ENCODE measurements at regions not wholly inside any gene's neighbourhood (a gene's known extent, or its start where the extent isn't known, plus 50 kb on each side); places are given as distances from the start of the nearest gene placed in this dataset.

DNA sequence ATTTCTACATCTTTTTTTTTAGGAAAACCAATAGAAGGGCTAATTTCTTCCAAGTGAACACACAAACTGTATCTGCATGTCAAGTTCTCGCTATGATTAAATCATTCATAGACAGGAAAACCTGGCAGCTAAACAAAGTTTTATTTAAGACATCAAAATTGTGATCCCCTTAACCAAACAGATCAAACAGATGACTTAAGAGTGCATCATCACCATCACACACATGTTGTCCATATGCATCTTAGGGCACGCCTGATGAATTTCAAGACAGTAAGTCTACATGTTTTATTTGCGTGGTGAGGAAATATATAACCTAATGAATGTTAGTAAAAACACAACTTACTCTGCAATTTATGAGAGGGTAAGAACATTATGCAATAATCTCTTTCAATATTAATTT is 317.0 kb upstream of the ANXA10 start:
- no peaks in the 10 kb centered on the region for H3K36me3 ChIP-seq (ENCODE audit: control insufficient read depth, insufficient read depth, low read length)
- no peak overlapping the region for H3K4me3 ChIP-seq (ENCODE audit: low read depth, low read length)
- TF ChIP-seq, protein P1, sequence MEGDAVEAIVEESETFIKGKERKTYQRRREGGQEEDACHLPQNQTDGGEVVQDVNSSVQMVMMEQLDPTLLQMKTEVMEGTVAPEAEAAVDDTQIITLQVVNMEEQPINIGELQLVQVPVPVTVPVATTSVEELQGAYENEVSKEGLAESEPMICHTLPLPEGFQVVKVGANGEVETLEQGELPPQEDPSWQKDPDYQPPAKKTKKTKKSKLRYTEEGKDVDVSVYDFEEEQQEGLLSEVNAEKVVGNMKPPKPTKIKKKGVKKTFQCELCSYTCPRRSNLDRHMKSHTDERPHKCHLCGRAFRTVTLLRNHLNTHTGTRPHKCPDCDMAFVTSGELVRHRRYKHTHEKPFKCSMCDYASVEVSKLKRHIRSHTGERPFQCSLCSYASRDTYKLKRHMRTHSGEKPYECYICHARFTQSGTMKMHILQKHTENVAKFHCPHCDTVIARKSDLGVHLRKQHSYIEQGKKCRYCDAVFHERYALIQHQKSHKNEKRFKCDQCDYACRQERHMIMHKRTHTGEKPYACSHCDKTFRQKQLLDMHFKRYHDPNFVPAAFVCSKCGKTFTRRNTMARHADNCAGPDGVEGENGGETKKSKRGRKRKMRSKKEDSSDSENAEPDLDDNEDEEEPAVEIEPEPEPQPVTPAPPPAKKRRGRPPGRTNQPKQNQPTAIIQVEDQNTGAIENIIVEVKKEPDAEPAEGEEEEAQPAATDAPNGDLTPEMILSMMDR (IDR thresholded peaks at IDR 0.05; ENCODE audit: insufficient read depth, low read length, poor library complexity, severe bottlenecking): no peak
- peak; percentile 1 for DNase-seq (ENCODE audit: low read depth)
- no peaks in the 10 kb centered on the region for H3K27me3 ChIP-seq (ENCODE audit: control insufficient read depth, insufficient read depth, low read length)

DNA sequence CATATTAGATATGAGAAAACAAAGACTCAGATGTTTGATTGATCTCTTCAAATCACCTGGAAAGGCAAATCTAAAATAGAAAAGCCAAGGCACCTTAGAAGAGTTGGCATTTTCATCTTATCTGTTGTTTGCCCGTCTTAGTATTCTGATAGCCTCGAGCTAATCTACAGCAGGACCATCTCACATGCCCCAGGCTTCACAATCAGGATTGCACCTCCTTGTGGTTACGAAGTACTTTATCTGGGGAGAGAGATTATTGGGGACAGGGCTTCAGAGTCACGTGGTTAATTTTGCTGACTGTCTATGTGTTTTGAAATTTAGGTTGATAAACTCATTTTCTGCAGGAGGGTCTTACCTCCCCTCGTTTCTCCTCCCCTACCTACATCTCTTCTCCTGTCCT is 313.1 kb upstream of the ANXA10 start:
- no peak overlapping the region for H3K4me3 ChIP-seq (ENCODE audit: low read depth, low read length)
- DNase-seq (ENCODE audit: low read depth): no peak
- H3K36me3 ChIP-seq (ENCODE audit: control insufficient read depth, insufficient read depth, low read length): no peaks in the 10 kb centered on the region
- TF ChIP-seq, protein P1 (IDR thresholded peaks at IDR 0.05; ENCODE audit: insufficient read depth, low read length, poor library complexity, severe bottlenecking): no peak
- H3K27me3 ChIP-seq (ENCODE audit: control insufficient read depth, insufficient read depth, low read length): no peaks in the 10 kb centered on the region

DNA sequence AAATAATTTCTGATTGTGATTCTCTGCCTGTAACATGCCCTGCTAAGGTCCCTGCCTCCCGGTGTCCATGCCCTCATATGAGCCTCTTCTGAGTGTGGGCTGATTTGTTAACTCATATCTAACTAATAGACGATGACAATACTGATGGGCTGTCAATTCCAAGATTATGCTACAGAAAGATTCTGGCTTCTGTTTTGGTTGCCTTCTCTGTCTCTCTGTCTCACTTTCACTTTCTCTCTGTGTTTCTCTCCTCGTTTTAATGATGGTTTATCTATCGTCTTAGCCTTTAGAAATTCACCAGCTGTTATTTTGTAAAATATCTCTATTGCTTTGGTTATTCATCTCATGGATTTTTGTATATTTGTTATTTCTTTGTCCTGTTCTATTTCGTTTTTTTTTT is 312.5 kb upstream of the ANXA10 start:
- H3K4me3 ChIP-seq (ENCODE audit: low read depth, low read length): no peak overlapping the region
- DNase-seq (ENCODE audit: low read depth): no peak
- no peaks in the 10 kb centered on the region for H3K36me3 ChIP-seq (ENCODE audit: control insufficient read depth, insufficient read depth, low read length)
- no peaks in the 10 kb centered on the region for H3K27me3 ChIP-seq (ENCODE audit: control insufficient read depth, insufficient read depth, low read length)
- TF ChIP-seq, protein P1 (IDR thresholded peaks at IDR 0.05; ENCODE audit: insufficient read depth, low read length, poor library complexity, severe bottlenecking): no peak

DNA sequence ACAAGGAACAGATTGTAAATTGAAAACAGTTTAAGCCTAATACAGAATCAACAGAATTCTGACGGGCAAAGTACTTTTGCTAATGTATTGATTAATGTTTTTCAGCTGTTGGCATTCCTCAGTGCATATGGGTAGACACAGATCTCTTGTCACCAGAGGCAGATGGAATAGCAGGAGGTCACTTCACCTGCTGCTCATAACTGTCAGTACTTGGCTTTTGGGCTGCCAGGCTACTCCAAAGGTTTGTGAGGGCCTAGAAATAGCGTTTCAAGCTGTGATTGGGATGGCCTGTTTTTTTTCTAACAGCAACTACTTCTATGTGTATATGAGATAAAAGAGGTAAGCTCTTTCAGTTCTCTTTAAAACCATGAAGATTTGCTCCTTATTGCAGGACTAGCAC is 307.5 kb upstream of the ANXA10 start:
- H3K4me3 ChIP-seq (ENCODE audit: low read depth, low read length): no peak overlapping the region
- DNase-seq (ENCODE audit: low read depth): no peak
- TF ChIP-seq, protein P1 (IDR thresholded peaks at IDR 0.05; ENCODE audit: insufficient read depth, low read length, poor library complexity, severe bottlenecking): no peak
- H3K36me3 ChIP-seq (ENCODE audit: control insufficient read depth, insufficient read depth, low read length): no peaks in the 10 kb centered on the region
- H3K27me3 ChIP-seq (ENCODE audit: control insufficient read depth, insufficient read depth, low read length): no peaks in the 10 kb centered on the region

DNA sequence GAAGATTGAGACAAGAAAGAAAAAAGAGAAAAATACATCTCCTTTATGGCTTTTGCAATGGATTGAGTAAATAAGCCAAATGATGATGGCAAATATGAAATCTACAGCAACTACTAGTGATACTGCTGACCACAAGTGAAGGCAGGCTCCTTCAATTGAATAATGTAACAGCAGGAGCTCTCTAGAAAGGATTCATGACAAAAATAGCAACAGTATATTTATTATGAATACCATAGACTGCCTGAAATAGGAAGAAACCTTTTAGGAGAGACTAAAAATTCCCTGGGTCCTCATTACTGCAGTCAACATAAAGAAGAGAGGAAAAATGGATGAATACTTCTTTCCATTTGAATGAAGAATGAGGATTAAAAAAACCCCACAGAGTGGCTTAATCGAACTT is 306.8 kb upstream of the ANXA10 start:
- DNase-seq (ENCODE audit: low read depth): no peak
- TF ChIP-seq, protein P1 (IDR thresholded peaks at IDR 0.05; ENCODE audit: insufficient read depth, low read length, poor library complexity, severe bottlenecking): no peak
- no peaks in the 10 kb centered on the region for H3K27me3 ChIP-seq (ENCODE audit: control insufficient read depth, insufficient read depth, low read length)
- no peaks in the 10 kb centered on the region for H3K36me3 ChIP-seq (ENCODE audit: control insufficient read depth, insufficient read depth, low read length)
- no peak overlapping the region for H3K4me3 ChIP-seq (ENCODE audit: low read depth, low read length)

DNA sequence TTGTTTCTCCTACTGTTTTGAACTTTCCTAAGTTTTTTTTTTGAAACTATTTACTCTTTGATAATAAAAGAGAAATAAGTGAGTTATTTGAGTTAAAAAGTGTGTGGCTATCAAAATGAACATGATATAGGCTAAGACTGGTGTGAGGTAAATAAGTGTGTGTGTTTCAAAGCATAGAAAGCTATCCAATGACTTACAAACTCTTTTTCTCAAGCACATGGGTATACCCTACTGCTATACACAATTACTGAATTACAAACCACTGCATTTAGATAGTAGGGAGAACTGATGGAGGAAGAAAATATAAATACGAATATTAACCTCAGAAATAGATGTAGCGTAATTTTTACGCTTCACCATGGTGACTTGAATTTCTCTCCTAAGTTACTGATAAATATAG is 305.8 kb upstream of the ANXA10 start:
- Histone ChIP-seq H3K36me3 (ENCODE audit: control insufficient read depth, insufficient read depth, low read length) (no peaks in the 10 kb centered on the region), H3K27me3 (ENCODE audit: control insufficient read depth, insufficient read depth, low read length) (no peaks in the 10 kb centered on the region), H3K4me3 (ENCODE audit: low read depth, low read length) (no peak overlapping the region)
- no peak for DNase-seq (ENCODE audit: low read depth)
- TF ChIP-seq, protein P1 (IDR thresholded peaks at IDR 0.05; ENCODE audit: insufficient read depth, low read length, poor library complexity, severe bottlenecking): no peak

All from kidney epithelial cell (primary cell).